ENCODE measurements at regions not wholly inside any gene's neighbourhood (a gene's known extent, or its start where the extent isn't known, plus 50 kb on each side); places are given as distances from the start of the nearest gene placed in this dataset.

DNA sequence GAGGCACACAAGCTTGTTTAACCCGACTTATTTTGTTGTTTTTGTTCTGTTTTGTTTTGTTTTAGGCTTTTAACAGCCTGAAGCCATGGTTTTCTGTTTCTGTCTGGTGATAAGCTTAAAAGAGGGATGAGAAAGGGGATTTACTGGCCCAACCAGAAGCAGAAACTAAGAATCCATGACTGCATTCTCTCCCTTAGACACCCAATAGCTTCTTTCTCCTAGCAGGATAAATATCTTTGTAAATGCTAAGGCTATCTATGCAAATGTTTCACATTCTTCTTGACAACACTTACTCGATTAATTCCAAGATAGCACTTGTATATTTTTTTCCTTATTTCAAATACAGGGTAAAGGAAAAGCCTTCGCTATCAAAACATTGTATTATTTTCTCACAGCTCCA lies 53.7 kb upstream of the SMAD1 start:
- H3K4me3 ChIP-seq (ENCODE audit: low read length) = no peak overlapping the region
- peaks cover 15% of the 10 kb centered on the region for H3K9me3 ChIP-seq (ENCODE audit: insufficient read depth, low read depth, low read length)
- H3K36me3 ChIP-seq (ENCODE audit: insufficient read depth, low read length) = no peaks in the 10 kb centered on the region
- H3K27me3 ChIP-seq (ENCODE audit: insufficient read depth, low read length) = no peaks in the 10 kb centered on the region
- H3K27ac ChIP-seq (ENCODE audit: low read depth, low read length) = no peak overlapping the region
- H3K4me1 ChIP-seq (ENCODE audit: insufficient read depth, low read length) = peaks cover 9% of the 10 kb centered on the region; the same call in 1 of the 2 replicates
- no peak overlapping the region for H3K9ac ChIP-seq (ENCODE audit: low read depth, low read length)
- 89% methylated on average over 3 of the region's 3 CpGs for WGBS

- H3K4me1 ChIP-seq (ENCODE audit: insufficient read depth, low read length) = peaks cover 9% of the 10 kb centered on the region; the same call in 1 of the 2 replicates
- H3K27me3 ChIP-seq (ENCODE audit: insufficient read depth, low read length) = no peaks in the 10 kb centered on the region
- H3K27ac ChIP-seq (ENCODE audit: low read depth, low read length) = no peak overlapping the region
- no peaks in the 10 kb centered on the region for H3K36me3 ChIP-seq (ENCODE audit: insufficient read depth, low read length)
- no peak overlapping the region for H3K4me3 ChIP-seq (ENCODE audit: low read length)
- peaks cover 15% of the 10 kb centered on the region for H3K9me3 ChIP-seq (ENCODE audit: insufficient read depth, low read depth, low read length)
- H3K9ac ChIP-seq (ENCODE audit: low read depth, low read length) = no peak overlapping the region
- 100% methylated on average over 1 of the region's 2 CpGs for WGBS
Observed at GRCh38 chr4:145427221-145427620, 54.4 kb upstream of the SMAD1 start.

DNA sequence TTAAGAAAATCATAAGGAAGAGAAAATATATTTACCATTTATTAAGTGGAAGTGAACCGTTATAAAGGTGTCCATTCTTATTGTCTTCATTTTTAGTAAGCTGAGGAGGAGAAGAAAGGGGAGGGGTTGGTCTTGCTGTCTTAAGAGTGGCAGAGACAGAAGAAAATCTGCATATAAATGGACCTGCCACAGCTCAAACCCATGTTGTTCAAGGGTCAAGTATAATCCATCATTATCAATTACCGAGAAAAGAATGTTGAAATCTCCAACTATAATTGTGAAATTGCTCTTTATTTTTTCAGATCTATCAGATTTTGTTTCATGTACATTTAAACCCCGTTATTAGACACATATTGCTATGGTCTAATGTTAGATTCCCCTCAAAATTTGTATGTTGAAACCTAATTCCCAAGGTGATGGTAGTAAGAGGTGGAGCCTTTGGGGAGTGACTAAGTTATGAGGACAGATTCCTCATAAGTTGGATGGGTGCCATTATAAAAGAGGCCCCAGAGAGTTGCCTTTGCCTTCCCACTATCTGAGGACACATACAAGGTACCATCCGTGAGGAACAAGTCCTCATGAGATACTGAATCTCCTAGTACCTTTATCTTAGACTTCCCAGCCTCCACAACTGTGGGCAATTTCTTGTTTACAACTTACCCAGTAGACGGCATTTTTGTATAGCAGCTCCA lies 58.5 kb upstream of the SMAD1 start:
- no peak overlapping the region for H3K4me3 ChIP-seq (ENCODE audit: low read length)
- H3K27ac ChIP-seq (ENCODE audit: low read depth, low read length) = no peak overlapping the region
- H3K36me3 ChIP-seq (ENCODE audit: insufficient read depth, low read length) = no peaks in the 10 kb centered on the region
- H3K9ac ChIP-seq (ENCODE audit: low read depth, low read length) = no peak overlapping the region
- WGBS = 88% methylated on average over 5 of the region's 5 CpGs
- peaks cover 5% of the 10 kb centered on the region; the same call in 1 of the 2 replicates for H3K4me1 ChIP-seq (ENCODE audit: insufficient read depth, low read length)
- peaks cover 15% of the 10 kb centered on the region for H3K9me3 ChIP-seq (ENCODE audit: insufficient read depth, low read depth, low read length)
- H3K27me3 ChIP-seq (ENCODE audit: insufficient read depth, low read length) = no peaks in the 10 kb centered on the region

DNA sequence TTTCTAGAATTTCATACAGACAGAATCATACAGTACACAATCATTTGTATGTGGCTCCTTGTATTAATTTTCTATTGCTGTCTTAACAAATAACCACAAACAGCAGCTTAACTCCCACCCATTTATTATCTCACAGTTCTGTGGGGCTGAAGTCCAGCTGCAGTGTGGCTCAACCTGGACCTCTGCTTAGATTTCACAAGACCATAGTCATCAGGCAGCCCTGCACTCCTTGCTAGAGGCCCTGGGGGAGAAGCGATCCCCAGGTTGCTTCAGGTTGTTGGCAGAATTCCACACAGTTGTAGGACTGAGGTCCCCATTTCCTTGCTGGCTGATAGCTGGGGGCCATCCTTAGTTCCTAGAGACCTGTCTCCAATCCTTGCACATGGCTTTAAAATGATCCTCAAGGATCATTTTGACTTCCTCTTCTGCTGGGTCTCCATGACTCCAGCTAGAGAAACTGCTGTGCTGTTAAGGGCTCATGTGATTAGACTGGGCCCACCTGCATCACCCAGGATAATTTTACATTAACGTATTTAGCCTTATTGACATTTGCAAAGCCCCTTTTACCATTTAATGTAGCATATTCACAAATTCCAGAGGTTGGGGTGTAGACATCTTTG lies 60.9 kb upstream of the SMAD1 start:
- Histone ChIP-seq H3K4me3 (ENCODE audit: low read length) (no peak overlapping the region), H3K4me1 (ENCODE audit: insufficient read depth, low read length) (no peaks in the 10 kb centered on the region), H3K27ac (ENCODE audit: low read depth, low read length) (no peak overlapping the region), H3K9ac (ENCODE audit: low read depth, low read length) (no peak overlapping the region), H3K9me3 (ENCODE audit: insufficient read depth, low read depth, low read length) (peaks cover 15% of the 10 kb centered on the region), H3K27me3 (ENCODE audit: insufficient read depth, low read length) (no peaks in the 10 kb centered on the region), H3K36me3 (ENCODE audit: insufficient read depth, low read length) (no peaks in the 10 kb centered on the region)
- WGBS = 95% methylated on average over 2 of the region's 2 CpGs

GRCh38 chr4:145418739-145419138 lies 62.9 kb upstream of the SMAD1 start:
- Histone ChIP-seq H3K4me1 (ENCODE audit: insufficient read depth, low read length) (no peaks in the 10 kb centered on the region), H3K27me3 (ENCODE audit: insufficient read depth, low read length) (no peaks in the 10 kb centered on the region), H3K4me3 (ENCODE audit: low read length) (no peak overlapping the region), H3K9me3 (ENCODE audit: insufficient read depth, low read depth, low read length) (peaks cover 6% of the 10 kb centered on the region), H3K27ac (ENCODE audit: low read depth, low read length) (no peak overlapping the region), H3K9ac (ENCODE audit: low read depth, low read length) (no peak overlapping the region), H3K36me3 (ENCODE audit: insufficient read depth, low read length) (no peaks in the 10 kb centered on the region)
- WGBS = 98% methylated on average over 4 of the region's 4 CpGs

DNA sequence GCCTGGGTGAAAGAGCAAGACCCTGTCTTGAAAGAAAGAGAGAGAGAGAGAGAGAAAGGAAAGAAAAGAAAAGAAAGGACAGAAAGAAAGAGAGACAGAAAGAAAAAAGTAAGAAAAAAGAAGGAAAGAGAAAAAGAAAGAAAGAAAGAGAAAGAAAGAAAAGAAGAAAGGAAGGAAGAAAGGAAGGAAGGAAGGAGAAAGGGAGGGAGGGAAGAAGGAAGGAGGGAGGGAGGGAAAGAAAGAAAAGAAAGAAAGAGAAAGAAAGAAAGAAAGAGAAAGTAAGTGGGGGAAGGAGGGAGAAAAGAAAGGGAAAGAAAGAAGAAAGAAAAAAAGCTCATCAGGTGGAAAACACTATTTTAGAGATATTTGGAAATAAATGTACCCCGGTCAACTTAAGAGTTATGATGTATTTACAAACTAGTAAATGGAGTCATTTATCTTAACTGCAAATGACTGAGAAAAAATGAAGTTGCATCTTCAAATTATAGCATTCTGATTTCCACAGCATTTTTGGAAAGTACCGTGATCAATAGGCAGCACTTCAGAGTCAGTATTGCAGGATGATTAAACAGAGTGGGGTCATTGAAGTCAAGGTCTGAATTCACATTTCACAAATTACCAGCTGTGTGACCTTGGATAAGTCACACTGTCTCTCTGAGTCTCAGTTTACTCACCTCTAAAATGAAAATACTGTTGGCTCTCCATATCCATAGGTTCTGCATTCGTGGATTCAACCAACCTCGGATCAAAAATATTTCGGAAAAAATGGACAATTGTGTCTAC lies 64.1 kb upstream of the SMAD1 start:
- no peaks in the 10 kb centered on the region for H3K4me1 ChIP-seq (ENCODE audit: insufficient read depth, low read length)
- H3K36me3 ChIP-seq (ENCODE audit: insufficient read depth, low read length) = no peaks in the 10 kb centered on the region
- H3K9me3 ChIP-seq (ENCODE audit: insufficient read depth, low read depth, low read length) = no peaks in the 10 kb centered on the region
- H3K27me3 ChIP-seq (ENCODE audit: insufficient read depth, low read length) = no peaks in the 10 kb centered on the region
- no peak overlapping the region for H3K4me3 ChIP-seq (ENCODE audit: low read length)
- no peak overlapping the region for H3K9ac ChIP-seq (ENCODE audit: low read depth, low read length)
- WGBS = 96% methylated on average over 5 of the region's 5 CpGs
- no peak overlapping the region for H3K27ac ChIP-seq (ENCODE audit: low read depth, low read length)

- H3K9ac ChIP-seq (ENCODE audit: low read depth, low read length) = no peak overlapping the region
- H3K27ac ChIP-seq (ENCODE audit: low read depth, low read length) = no peak overlapping the region
- 100% methylated on average over 1 of the region's 1 CpG for WGBS
- H3K9me3 ChIP-seq (ENCODE audit: insufficient read depth, low read depth, low read length) = no peaks in the 10 kb centered on the region
- H3K36me3 ChIP-seq (ENCODE audit: insufficient read depth, low read length) = no peaks in the 10 kb centered on the region
- no peaks in the 10 kb centered on the region for H3K27me3 ChIP-seq (ENCODE audit: insufficient read depth, low read length)
- H3K4me3 ChIP-seq (ENCODE audit: low read length) = no peak overlapping the region
- no peaks in the 10 kb centered on the region for H3K4me1 ChIP-seq (ENCODE audit: insufficient read depth, low read length)
Observed at GRCh38 chr4:145414841-145415240, 66.8 kb upstream of the SMAD1 start.

- Histone ChIP-seq H3K9me3 (ENCODE audit: insufficient read depth, low read depth, low read length) (no peaks in the 10 kb centered on the region), H3K9ac (ENCODE audit: low read depth, low read length) (no peak overlapping the region), H3K36me3 (ENCODE audit: insufficient read depth, low read length) (no peaks in the 10 kb centered on the region), H3K4me3 (ENCODE audit: low read length) (no peak overlapping the region), H3K4me1 (ENCODE audit: insufficient read depth, low read length) (no peaks in the 10 kb centered on the region), H3K27me3 (ENCODE audit: insufficient read depth, low read length) (no peaks in the 10 kb centered on the region), H3K27ac (ENCODE audit: low read depth, low read length) (no peak overlapping the region)
- no CpG with 5 or more reads among the region's 1 CpG for WGBS
Observed at GRCh38 chr4:145414226-145414625, 67.4 kb upstream of the SMAD1 start.

- Histone ChIP-seq H3K9me3 (ENCODE audit: insufficient read depth, low read depth, low read length) (no peaks in the 10 kb centered on the region), H3K4me1 (ENCODE audit: insufficient read depth, low read length) (no peaks in the 10 kb centered on the region), H3K4me3 (ENCODE audit: low read length) (no peak overlapping the region), H3K36me3 (ENCODE audit: insufficient read depth, low read length) (no peaks in the 10 kb centered on the region), H3K9ac (ENCODE audit: low read depth, low read length) (no peak overlapping the region), H3K27me3 (ENCODE audit: insufficient read depth, low read length) (no peaks in the 10 kb centered on the region), H3K27ac (ENCODE audit: low read depth, low read length) (no peak overlapping the region)
Observed at GRCh38 chr4:145406970-145407369, 74.7 kb upstream of the SMAD1 start.

GRCh38 chr4:145404761-145405160 lies 76.9 kb upstream of the SMAD1 start:
- H3K27me3 ChIP-seq (ENCODE audit: insufficient read depth, low read length) = no peaks in the 10 kb centered on the region
- WGBS = 85% methylated on average over 3 of the region's 3 CpGs
- no peaks in the 10 kb centered on the region for H3K36me3 ChIP-seq (ENCODE audit: insufficient read depth, low read length)
- no peak overlapping the region for H3K9ac ChIP-seq (ENCODE audit: low read depth, low read length)
- H3K4me1 ChIP-seq (ENCODE audit: insufficient read depth, low read length) = no peaks in the 10 kb centered on the region
- H3K4me3 ChIP-seq (ENCODE audit: low read length) = no peak overlapping the region
- H3K27ac ChIP-seq (ENCODE audit: low read depth, low read length) = no peak overlapping the region
- no peaks in the 10 kb centered on the region for H3K9me3 ChIP-seq (ENCODE audit: insufficient read depth, low read depth, low read length)

- H3K4me1 ChIP-seq (ENCODE audit: insufficient read depth, low read length) = no peaks in the 10 kb centered on the region
- no peaks in the 10 kb centered on the region for H3K27me3 ChIP-seq (ENCODE audit: insufficient read depth, low read length)
- H3K9me3 ChIP-seq (ENCODE audit: insufficient read depth, low read depth, low read length) = no peaks in the 10 kb centered on the region
- no peak overlapping the region for H3K9ac ChIP-seq (ENCODE audit: low read depth, low read length)
- no peak overlapping the region for H3K4me3 ChIP-seq (ENCODE audit: low read length)
- no peaks in the 10 kb centered on the region for H3K36me3 ChIP-seq (ENCODE audit: insufficient read depth, low read length)
- H3K27ac ChIP-seq (ENCODE audit: low read depth, low read length) = no peak overlapping the region
- 93% methylated on average over 1 of the region's 1 CpG for WGBS
Observed at GRCh38 chr4:145396581-145396980, 85.1 kb upstream of the SMAD1 start.

All from HUES64 (cell line).